DND-41 (cell line): ENCODE measurements at regions not wholly inside any gene's neighbourhood (a gene's known extent, or its start where the extent isn't known, plus 50 kb on each side); places are given as distances from the start of the nearest gene placed in this dataset.

Experiments used
- ATAC-seq: fragments of 200-7000 bp; cut with Tn5 transposase; 3 replicates; pipeline ENCODE4 v1.9.1; 2021; ENCODE audit warnings: low read depth; ENCODE audit not compliant: insufficient read depth
- DNase-seq: peaks from one replicate; pipeline ENCODE4 v3.0.0-alpha.2; 2020
- H2AFZ ChIP-seq: 2 replicates; pipeline ENCODE4 v1.6.0; 2012; ENCODE audit warnings: low read depth, low read length
- H3K27ac ChIP-seq: 2 replicates; pipeline ENCODE4 v1.5.1; 2012; ENCODE audit warnings: low read length, inconsistent platforms
- H3K27me3 ChIP-seq: fragments of 200-600 bp; sonication (generic); 2 replicates; pipeline ENCODE4 v1.6.0; 2012; ENCODE audit warnings: low read length, mild to moderate bottlenecking, inconsistent platforms; ENCODE audit not compliant: insufficient read depth, poor library complexity
- H3K36me3 ChIP-seq: 2 replicates; pipeline ENCODE4 v1.5.1; 2012; ENCODE audit warnings: low read length, inconsistent platforms; ENCODE audit not compliant: insufficient read depth
- H3K4me1 ChIP-seq: 2 replicates; pipeline ENCODE4 v1.5.1; 2012; ENCODE audit warnings: mild to moderate bottlenecking, low read length; ENCODE audit not compliant: insufficient read depth
- H3K4me2 ChIP-seq: 2 replicates; pipeline ENCODE4 v1.6.0; 2012; ENCODE audit warnings: mild to moderate bottlenecking, moderate library complexity, low read length, inconsistent platforms; ENCODE audit not compliant: insufficient read depth
- H3K4me3 ChIP-seq, 2 experiments: fragments of 200-600 bp in 1 of 2; shearing (Covaris generic) in 1 of 2; 2 replicates each; pipeline ENCODE4 v1.5.1; 2012 to 2016; ENCODE audit warnings: inconsistent platforms in 2 of 2, low read length in 2 of 2, mild to moderate bottlenecking in 2 of 2, low read depth in 1 of 2, moderate library complexity in 1 of 2
- H3K79me2 ChIP-seq: 2 replicates; pipeline ENCODE4 v1.6.0; 2012; ENCODE audit warnings: low read length, inconsistent platforms; ENCODE audit not compliant: insufficient read depth
- H3K9ac ChIP-seq: 2 replicates; pipeline ENCODE4 v1.6.0; 2012; ENCODE audit warnings: low read depth, mild to moderate bottlenecking, inconsistent platforms, low read length, moderate library complexity
- H3K9me3 ChIP-seq: 2 replicates; pipeline ENCODE4 v1.5.1; 2012; ENCODE audit warnings: low read length, moderate library complexity, mild to moderate bottlenecking, inconsistent platforms; ENCODE audit not compliant: insufficient read depth, severe bottlenecking
- H4K20me1 ChIP-seq: 2 replicates; pipeline ENCODE4 v1.6.0; 2012; ENCODE audit warnings: low read length; ENCODE audit not compliant: insufficient read depth
- EZH2 ChIP-seq: IDR thresholded peaks from 3 replicates; pipeline ENCODE4 v1.6.1; 2012; ENCODE audit warnings: borderline replicate concordance, low read depth, mild to moderate bottlenecking, moderate library complexity, low read length, inconsistent platforms; ENCODE audit not compliant: severe bottlenecking
- TF ChIP-seq, protein P1 (sequence below): IDR thresholded peaks from 2 replicates; pipeline ENCODE4 v1.5.1; 2012; ENCODE audit warnings: borderline replicate concordance, low read length, moderate library complexity, mild to moderate bottlenecking; ENCODE audit not compliant: poor library complexity, severe bottlenecking; ENCODE audit errors: extremely low read depth

DNA sequence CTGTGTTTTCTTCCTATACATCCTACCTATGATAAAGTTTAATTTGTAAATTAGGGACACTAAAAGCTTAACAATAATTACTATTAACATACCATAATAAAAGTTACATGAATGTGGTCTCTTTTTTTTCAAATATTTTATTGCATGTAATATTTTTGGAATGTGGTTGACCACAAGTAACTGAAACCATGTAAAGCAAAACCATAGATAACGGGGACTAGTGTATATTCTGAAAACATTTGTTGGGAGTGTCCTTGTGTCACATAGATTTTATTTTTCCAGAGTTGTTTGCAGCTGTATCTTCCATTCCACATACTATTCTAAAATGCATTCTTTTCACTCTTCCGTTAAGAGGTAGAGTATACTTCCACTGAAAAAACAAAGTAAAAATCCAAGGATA is 200.4 kb downstream of the KIF18A start:
- no peak for ATAC-seq
- no peak overlapping the region for H3K27ac ChIP-seq
- no peak overlapping the region for H3K4me3 ChIP-seq
- no peaks in the 10 kb centered on the region for H3K9me3 ChIP-seq
- H3K4me2 ChIP-seq = no peak overlapping the region
- no peak overlapping the region for H2AFZ ChIP-seq
- no peaks in the 10 kb centered on the region for H3K36me3 ChIP-seq
- peaks cover 5% of the 10 kb centered on the region for H3K27me3 ChIP-seq
- no peaks in the 10 kb centered on the region for H4K20me1 ChIP-seq
- no peak for TF ChIP-seq EZH2
- TF ChIP-seq, protein P1, sequence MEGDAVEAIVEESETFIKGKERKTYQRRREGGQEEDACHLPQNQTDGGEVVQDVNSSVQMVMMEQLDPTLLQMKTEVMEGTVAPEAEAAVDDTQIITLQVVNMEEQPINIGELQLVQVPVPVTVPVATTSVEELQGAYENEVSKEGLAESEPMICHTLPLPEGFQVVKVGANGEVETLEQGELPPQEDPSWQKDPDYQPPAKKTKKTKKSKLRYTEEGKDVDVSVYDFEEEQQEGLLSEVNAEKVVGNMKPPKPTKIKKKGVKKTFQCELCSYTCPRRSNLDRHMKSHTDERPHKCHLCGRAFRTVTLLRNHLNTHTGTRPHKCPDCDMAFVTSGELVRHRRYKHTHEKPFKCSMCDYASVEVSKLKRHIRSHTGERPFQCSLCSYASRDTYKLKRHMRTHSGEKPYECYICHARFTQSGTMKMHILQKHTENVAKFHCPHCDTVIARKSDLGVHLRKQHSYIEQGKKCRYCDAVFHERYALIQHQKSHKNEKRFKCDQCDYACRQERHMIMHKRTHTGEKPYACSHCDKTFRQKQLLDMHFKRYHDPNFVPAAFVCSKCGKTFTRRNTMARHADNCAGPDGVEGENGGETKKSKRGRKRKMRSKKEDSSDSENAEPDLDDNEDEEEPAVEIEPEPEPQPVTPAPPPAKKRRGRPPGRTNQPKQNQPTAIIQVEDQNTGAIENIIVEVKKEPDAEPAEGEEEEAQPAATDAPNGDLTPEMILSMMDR = no peak
- no peak for DNase-seq
- H3K79me2 ChIP-seq = no peaks in the 10 kb centered on the region
- H3K9ac ChIP-seq = no peak overlapping the region
- H3K4me1 ChIP-seq = no peaks in the 10 kb centered on the region

DNA sequence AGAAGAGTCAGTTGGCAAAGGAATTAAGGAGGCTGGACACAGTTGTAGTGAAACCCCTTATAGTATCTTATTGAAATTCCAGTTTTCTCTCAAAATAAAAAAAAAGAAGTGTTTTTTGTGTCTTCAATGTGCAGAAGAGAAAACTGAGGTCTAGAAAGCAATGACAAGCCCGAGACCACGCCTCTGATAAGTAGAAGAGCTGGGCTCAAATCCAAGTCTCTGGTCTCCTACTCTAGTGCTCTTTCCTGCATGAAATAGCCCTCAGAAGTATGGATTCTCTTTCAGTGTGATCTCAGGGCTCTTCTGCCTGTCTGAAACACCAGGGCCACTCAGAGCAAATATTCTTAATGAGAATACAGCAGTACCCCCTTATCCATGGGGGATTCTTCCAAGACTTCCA is 200.9 kb downstream of the KIF18A start:
- Histone ChIP-seq H4K20me1 (no peaks in the 10 kb centered on the region), H3K4me1 (no peaks in the 10 kb centered on the region), H2AFZ (no peak overlapping the region), H3K27me3 (peaks cover 5% of the 10 kb centered on the region), H3K4me3 (no peak overlapping the region), H3K4me2 (no peak overlapping the region), H3K27ac (no peak overlapping the region), H3K9ac (no peak overlapping the region), H3K9me3 (no peaks in the 10 kb centered on the region), H3K36me3 (no peaks in the 10 kb centered on the region), H3K79me2 (no peaks in the 10 kb centered on the region)
- DNase-seq (no peak), ATAC-seq (no peak)
- TF ChIP-seq, protein P1 = no peak
- no peak for TF ChIP-seq EZH2

DNA sequence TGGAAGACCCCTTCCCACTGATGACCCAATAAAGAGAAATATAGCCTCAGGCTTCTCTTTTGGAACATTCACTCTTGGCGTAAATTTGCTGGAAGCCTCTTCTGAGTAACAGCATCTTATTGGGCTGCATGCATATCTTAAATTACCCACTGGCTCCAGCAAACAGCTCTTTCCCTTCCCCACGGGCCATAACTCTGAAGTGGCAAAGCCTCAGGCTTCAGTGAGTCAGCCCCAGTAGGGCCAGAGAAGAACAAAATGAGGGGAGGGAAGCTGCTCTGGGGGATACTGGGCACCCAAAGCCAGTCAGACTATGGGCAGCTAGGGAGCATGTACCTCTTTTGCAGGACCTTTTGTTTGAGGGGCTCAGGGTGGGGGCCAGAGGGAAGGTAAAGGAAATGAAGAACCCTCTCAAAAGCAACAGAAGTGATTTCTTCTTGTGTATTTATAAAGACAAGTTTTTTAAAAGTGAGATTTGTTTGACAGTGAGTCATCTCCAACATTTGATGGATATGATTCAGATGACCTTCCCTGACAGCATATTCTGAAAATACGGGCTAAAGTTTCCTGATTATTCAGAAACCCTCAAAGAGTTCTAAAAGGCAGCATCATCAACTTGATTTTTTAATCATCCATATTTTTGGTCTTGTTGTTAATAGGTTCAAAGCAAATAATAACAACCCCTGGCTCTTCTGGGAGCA is 203.4 kb downstream of the KIF18A start:
- no peak for TF ChIP-seq EZH2
- TF ChIP-seq, protein P1 = no peak
- no peak overlapping the region for H2AFZ ChIP-seq
- H4K20me1 ChIP-seq = no peaks in the 10 kb centered on the region
- no peak for DNase-seq
- no peaks in the 10 kb centered on the region for H3K36me3 ChIP-seq
- no peak overlapping the region for H3K9ac ChIP-seq
- H3K27me3 ChIP-seq = peaks cover 5% of the 10 kb centered on the region
- H3K27ac ChIP-seq = no peak overlapping the region
- no peaks in the 10 kb centered on the region for H3K79me2 ChIP-seq
- ATAC-seq = no peak
- H3K4me1 ChIP-seq = no peaks in the 10 kb centered on the region
- H3K4me3 ChIP-seq = no peak overlapping the region
- no peaks in the 10 kb centered on the region for H3K9me3 ChIP-seq
- no peak overlapping the region for H3K4me2 ChIP-seq

DNA sequence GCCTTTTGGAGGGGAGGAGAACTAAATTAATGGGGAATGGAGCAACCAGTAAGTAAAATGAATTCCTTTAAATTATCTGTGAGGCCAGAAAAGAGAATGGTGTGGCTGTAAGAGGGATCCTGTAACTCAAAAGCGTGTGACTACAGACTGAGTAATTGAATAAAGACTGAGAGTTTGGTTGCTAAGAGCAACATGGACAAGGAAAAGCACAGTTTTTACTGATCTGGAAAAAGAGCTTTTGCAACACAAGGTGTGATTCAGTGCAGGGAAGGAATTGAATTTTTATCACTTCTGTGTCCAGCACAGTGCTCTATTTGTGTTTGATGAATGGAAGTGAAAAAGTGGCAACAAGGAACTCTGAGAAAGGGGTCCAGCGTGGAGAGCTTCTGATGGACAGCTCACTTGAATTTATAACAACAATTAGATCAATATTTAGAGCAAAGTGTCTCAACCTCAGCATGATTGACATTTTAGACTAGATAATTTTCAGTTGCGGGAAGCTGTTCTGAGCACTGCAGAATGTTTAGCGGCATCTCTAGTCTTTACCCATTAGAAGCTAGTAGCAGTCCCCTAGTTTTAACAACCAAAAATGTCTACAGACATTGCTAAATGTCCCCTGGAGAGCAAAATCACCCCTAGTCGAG is 202.8 kb upstream of the BDNF start:
- TF ChIP-seq, protein P1 = no peak
- no peak for TF ChIP-seq EZH2
- Histone ChIP-seq H3K36me3 (no peaks in the 10 kb centered on the region), H3K27me3 (peaks cover 5% of the 10 kb centered on the region), H3K4me1 (no peaks in the 10 kb centered on the region), H4K20me1 (no peaks in the 10 kb centered on the region), H3K4me3 (no peak overlapping the region), H3K79me2 (no peaks in the 10 kb centered on the region), H3K27ac (no peak overlapping the region), H2AFZ (no peak overlapping the region), H3K9me3 (no peaks in the 10 kb centered on the region), H3K4me2 (no peak overlapping the region), H3K9ac (no peak overlapping the region)
- DNase-seq = no peak
- ATAC-seq = no peak
